NT2/D1 (cell line): ENCODE measurements at regions not wholly inside any gene's neighbourhood (a gene's known extent, or its start where the extent isn't known, plus 50 kb on each side); places are given as distances from the start of the nearest gene placed in this dataset.

ENCODE experiments used
- SUZ12 ChIP-seq: IDR thresholded peaks from 2 replicates; pipeline ENCODE4 v1.6.1; 2011; ENCODE audit not compliant: insufficient read length, insufficient read depth; ENCODE audit errors: extremely low read depth
- YY1 ChIP-seq: IDR thresholded peaks from 2 replicates; pipeline ENCODE4 v1.6.1; 2011; ENCODE audit not compliant: insufficient read length, insufficient read depth
- ZNF274 ChIP-seq: IDR thresholded peaks from 2 replicates; pipeline ENCODE4 v1.6.1; 2011; ENCODE audit warnings: mild to moderate bottlenecking, low read depth, low read length

GRCh38 chr3:118781232-118781631 lies 253.4 kb downstream of the IGSF11 start:
- no peak for TF ChIP-seq ZNF274
- TF ChIP-seq YY1: no peak
- TF ChIP-seq SUZ12: no peak
